ENCODE measurements at regions not wholly inside any gene's neighbourhood (a gene's known extent, or its start where the extent isn't known, plus 50 kb on each side); places are given as distances from the start of the nearest gene placed in this dataset.
A peak's percentile ranks its signal among the peaks of the same experiment; 100 is the strongest.

DNA sequence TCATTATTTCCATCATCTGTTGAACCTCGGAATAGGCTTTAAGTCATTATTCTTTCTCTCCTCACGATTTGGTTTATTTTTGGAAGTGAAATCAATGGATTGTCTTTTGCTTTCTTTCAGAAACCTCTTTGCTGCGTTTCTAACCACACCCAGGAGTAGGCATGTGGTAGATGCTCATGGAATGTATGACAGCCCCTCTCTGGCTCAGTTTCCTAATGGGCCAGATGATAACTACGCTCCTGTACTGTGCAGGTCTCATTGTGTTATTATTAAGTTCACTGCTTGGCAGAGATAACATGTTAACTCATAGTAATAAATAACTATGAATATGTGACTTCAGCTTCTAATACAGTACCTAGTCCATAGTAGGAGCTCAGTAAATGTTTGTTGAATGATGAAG lies 175.5 kb upstream of the KLF4 start:
- DNase-seq (ENCODE audit: low spot score): no peak
- Mint-ChIP-seq H3K4me3 (ENCODE audit: low read depth) (no peak overlapping the region), H3K4me1 (ENCODE audit: low read depth) (no peaks in the 10 kb centered on the region), H3K27ac (no peak overlapping the region), H3K27me3 (ENCODE audit: low read depth) (no peaks in the 10 kb centered on the region), H3K9me3 (peaks cover 7% of the 10 kb centered on the region), H3K36me3 (ENCODE audit: low read depth) (no peaks in the 10 kb centered on the region)
- intact Hi-C loops (cut with micrococcal nuclease): no loop called here

DNA sequence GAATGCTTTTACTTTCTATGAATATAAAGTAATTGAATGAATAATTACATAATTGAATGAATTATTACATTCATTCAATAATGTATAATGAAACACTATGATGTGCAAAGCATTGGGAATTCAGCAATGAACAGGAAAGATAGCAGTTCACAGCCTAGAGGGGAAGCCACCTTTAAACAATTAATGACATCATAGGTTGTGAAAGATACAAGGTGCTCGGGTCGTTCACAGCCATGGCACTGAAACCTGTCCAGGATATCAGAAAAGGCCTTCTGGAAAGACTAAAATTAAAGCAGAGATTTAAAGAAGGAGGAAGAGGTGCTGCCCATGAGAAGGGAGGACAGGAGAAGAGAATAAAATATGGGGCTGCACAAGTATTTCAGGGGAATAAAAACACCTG lies 171.4 kb upstream of the KLF4 start:
- intact Hi-C loops (cut with micrococcal nuclease): no loop called here
- Mint-ChIP-seq H3K27me3 (ENCODE audit: low read depth) (no peaks in the 10 kb centered on the region), H3K36me3 (ENCODE audit: low read depth) (no peaks in the 10 kb centered on the region)

DNA sequence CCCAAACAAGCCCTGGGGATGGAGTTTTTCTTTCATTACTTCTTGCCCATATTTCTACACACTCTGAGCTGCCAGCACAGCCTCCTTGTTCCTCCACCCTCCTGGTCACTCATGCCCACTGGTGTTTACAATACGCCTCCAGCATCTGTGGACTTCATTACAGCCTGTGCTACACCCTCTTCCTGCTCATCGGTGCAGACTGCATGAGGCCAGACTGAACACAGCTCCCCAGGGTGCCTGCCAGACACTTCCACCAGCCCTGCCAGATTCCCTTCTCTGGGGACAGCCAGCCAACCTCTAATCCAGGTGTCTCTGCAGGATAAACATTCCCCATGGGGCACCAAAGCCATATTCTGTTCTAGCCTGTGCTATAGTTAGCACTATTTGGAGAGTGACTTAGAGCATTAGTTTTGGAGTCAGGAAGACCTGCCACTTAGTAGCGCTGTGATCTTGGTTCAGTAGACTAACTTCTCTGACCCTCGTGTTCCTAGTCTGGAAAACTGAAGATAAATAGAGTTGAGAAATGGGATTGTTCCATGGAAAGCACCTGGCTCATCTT lies 163.8 kb upstream of the KLF4 start:
- Mint-ChIP-seq H3K27me3 (ENCODE audit: low read depth) (no peaks in the 10 kb centered on the region), H3K36me3 (ENCODE audit: low read depth) (no peaks in the 10 kb centered on the region)
- intact Hi-C loops (cut with micrococcal nuclease): no loop called here

More for the DNA sequence above, 171.4 kb upstream of the KLF4 start:
- Mint-ChIP-seq H3K27ac (no peak overlapping the region), H3K9me3 (peaks cover 2% of the 10 kb centered on the region), H3K4me3 (ENCODE audit: low read depth) (no peak overlapping the region), H3K4me1 (ENCODE audit: low read depth) (no peaks in the 10 kb centered on the region)
- DNase-seq (ENCODE audit: low spot score): no peak

DNA sequence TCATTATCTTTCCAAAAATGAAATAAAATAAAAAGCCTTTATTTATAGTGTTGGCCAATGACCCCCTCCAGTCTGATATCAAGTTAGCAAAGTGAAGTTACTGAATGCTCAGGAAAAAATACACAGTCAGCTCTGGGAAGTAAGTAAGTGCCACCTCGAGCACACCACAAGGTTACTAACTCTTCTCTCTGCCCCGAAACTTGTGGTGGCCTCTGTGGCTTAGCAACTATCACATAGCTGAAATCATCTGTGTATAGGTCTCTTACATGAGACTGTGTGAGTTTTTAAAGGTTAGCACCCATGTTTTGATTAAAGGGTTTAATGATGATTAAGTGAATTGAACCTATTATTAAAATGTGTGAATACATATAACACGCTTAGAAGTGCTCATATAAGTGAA lies 161.4 kb upstream of the KLF4 start:
- intact Hi-C loops (cut with micrococcal nuclease): no loop called here
- no peak overlapping the region for H3K4me3 Mint-ChIP-seq (ENCODE audit: low read depth)
- no peak overlapping the region for H3K27ac Mint-ChIP-seq
- H3K36me3 Mint-ChIP-seq (ENCODE audit: low read depth): no peaks in the 10 kb centered on the region
- no peaks in the 10 kb centered on the region for H3K27me3 Mint-ChIP-seq (ENCODE audit: low read depth)
- no peak for DNase-seq (ENCODE audit: low spot score)
- no peaks in the 10 kb centered on the region for H3K9me3 Mint-ChIP-seq
- H3K4me1 Mint-ChIP-seq (ENCODE audit: low read depth): no peaks in the 10 kb centered on the region

More for the DNA sequence above, 163.8 kb upstream of the KLF4 start:
- DNase-seq (ENCODE audit: low spot score): no peak
- Mint-ChIP-seq H3K9me3 (no peaks in the 10 kb centered on the region), H3K4me3 (ENCODE audit: low read depth) (no peak overlapping the region), H3K4me1 (ENCODE audit: low read depth) (no peaks in the 10 kb centered on the region), H3K27ac (no peak overlapping the region)

DNA sequence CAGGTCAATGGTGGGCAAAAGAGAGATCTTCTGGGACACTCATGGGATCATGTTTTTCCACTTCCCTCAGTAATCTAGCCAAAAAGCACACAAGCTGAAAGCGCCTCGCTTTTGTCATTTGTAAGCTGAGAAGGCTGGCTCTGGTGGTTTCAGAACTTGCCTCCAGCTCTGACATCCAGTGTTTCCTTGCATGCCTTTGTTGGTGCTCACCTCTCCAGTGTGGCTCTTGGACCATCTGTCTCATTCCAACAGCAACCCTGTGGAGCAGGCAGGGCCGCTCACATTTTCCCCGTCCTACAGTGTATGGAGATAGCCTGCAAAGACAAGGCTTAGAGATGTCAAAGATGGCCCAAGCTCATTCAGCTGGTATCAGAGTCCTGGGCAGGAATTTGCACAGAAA lies 160.8 kb upstream of the KLF4 start:
- Mint-ChIP-seq H3K27me3 (ENCODE audit: low read depth) (no peaks in the 10 kb centered on the region), H3K9me3 (no peaks in the 10 kb centered on the region), H3K4me1 (ENCODE audit: low read depth) (no peaks in the 10 kb centered on the region), H3K4me3 (ENCODE audit: low read depth) (no peak overlapping the region), H3K36me3 (ENCODE audit: low read depth) (no peaks in the 10 kb centered on the region), H3K27ac (no peak overlapping the region)
- intact Hi-C loops (cut with micrococcal nuclease): no loop called here
- no peak for DNase-seq (ENCODE audit: low spot score)

DNA sequence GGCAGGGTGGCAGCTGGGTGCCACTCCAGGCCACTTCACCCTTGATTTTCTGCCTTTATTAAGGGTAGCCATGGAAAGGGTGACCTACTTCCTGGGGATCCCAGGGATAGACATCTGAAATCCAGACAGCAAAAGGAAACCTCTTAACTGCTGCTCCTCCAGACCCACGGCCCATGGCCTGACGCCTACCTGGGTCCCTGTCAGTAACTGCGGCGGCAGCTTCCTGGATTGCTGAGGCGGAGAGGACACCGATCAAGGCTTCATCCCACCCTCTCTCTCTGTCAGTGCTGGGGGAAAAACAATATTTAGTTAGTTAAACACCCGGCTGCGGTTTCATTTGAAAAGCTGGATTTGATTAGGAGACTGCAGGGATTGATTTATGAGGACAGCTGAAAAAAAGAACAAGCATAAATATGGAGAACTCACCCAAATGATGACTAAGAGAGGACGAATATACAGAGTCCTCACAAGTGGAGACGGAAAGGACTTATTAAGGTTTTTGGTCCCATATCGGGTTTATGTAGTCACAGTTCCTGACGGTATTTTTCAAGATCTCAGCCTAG lies 158.7 kb upstream of the KLF4 start:
- no peaks in the 10 kb centered on the region for H3K36me3 Mint-ChIP-seq (ENCODE audit: low read depth)
- H3K4me3 Mint-ChIP-seq (ENCODE audit: low read depth): no peak overlapping the region
- no peak overlapping the region for H3K27ac Mint-ChIP-seq
- H3K4me1 Mint-ChIP-seq (ENCODE audit: low read depth): no peaks in the 10 kb centered on the region
- no peaks in the 10 kb centered on the region for H3K9me3 Mint-ChIP-seq
- H3K27me3 Mint-ChIP-seq (ENCODE audit: low read depth): no peaks in the 10 kb centered on the region
- intact Hi-C loops (cut with micrococcal nuclease): no loop called here
- no peak for DNase-seq (ENCODE audit: low spot score)

DNA sequence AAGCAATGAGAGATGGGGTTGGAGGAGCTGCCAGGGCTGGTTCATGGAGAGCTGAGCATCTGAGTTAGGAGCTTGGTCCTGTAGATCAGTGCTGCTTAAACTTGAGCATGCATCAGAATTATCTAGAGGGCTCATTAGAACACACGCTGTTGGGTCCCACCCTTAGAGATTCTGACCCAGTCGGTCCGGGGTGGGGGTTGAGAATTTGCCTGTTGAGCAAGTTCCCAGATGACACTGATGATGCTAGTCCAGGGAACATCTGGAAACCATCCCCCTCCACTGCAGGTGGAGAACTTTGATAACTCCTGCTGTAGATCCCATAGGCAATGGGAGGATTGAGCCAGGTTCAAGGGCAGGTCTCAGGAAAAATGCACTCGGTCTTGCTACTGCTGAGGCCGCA lies 158.0 kb upstream of the KLF4 start:
- no peak overlapping the region for H3K4me3 Mint-ChIP-seq (ENCODE audit: low read depth)

DNA sequence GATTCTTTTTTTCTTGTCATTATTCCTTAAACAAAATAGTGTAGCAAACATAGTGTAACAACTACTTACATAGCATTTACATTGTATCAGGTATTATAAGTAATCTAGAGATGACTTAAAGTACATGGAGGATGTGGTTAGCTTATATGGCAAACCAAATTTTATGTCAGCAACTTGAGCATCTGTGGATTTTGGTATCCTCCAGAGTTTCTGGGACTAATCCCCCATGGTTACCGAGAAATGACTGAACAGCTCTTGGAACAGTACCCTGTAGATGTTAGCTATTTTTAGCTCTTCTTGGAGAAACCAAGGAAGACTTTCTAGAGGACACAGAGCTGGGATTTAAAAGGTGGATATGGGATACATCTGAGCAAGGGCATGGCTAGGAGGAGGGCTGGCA lies 157.6 kb upstream of the KLF4 start:
- H3K36me3 Mint-ChIP-seq (ENCODE audit: low read depth): no peaks in the 10 kb centered on the region
- no peaks in the 10 kb centered on the region for H3K4me1 Mint-ChIP-seq (ENCODE audit: low read depth)
- DNase-seq (ENCODE audit: low spot score): no peak
- H3K27ac Mint-ChIP-seq: no peak overlapping the region
- no peak overlapping the region for H3K4me3 Mint-ChIP-seq (ENCODE audit: low read depth)
- H3K27me3 Mint-ChIP-seq (ENCODE audit: low read depth): no peaks in the 10 kb centered on the region
- intact Hi-C loops (cut with micrococcal nuclease): no loop called here
- no peaks in the 10 kb centered on the region for H3K9me3 Mint-ChIP-seq

More for the DNA sequence above, 158.0 kb upstream of the KLF4 start:
- H3K9me3 Mint-ChIP-seq: no peaks in the 10 kb centered on the region
- intact Hi-C loops (cut with micrococcal nuclease): no loop called here
- H3K36me3 Mint-ChIP-seq (ENCODE audit: low read depth): no peaks in the 10 kb centered on the region
- no peak overlapping the region for H3K27ac Mint-ChIP-seq
- no peak for DNase-seq (ENCODE audit: low spot score)
- no peaks in the 10 kb centered on the region for H3K4me1 Mint-ChIP-seq (ENCODE audit: low read depth)
- no peaks in the 10 kb centered on the region for H3K27me3 Mint-ChIP-seq (ENCODE audit: low read depth)

DNA sequence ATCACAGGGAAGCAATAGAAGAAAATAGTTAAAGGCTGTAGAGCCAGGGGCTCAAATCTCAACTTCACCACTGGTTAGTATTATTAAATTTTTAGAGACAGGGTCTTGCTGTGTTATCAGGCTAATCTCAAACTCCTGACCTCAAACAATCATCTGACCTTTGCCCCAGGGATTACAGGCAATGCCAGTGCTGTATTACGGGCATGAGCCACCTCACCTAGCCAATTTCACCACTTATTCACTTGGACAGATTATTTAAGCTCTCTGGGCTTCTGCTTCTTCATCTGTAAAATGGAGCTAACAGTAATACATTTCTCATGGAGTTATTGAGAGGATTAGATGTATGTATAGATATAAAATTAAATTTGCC lies 155.9 kb upstream of the KLF4 start:
- DNase-seq (ENCODE audit: low spot score): no peak
- intact Hi-C loops (cut with micrococcal nuclease): no loop called here
- Mint-ChIP-seq H3K27ac (no peak overlapping the region), H3K27me3 (ENCODE audit: low read depth) (peaks cover 2% of the 10 kb centered on the region), H3K4me1 (ENCODE audit: low read depth) (no peaks in the 10 kb centered on the region), H3K9me3 (no peaks in the 10 kb centered on the region), H3K36me3 (ENCODE audit: low read depth) (no peaks in the 10 kb centered on the region), H3K4me3 (ENCODE audit: low read depth) (no peak overlapping the region)

DNA sequence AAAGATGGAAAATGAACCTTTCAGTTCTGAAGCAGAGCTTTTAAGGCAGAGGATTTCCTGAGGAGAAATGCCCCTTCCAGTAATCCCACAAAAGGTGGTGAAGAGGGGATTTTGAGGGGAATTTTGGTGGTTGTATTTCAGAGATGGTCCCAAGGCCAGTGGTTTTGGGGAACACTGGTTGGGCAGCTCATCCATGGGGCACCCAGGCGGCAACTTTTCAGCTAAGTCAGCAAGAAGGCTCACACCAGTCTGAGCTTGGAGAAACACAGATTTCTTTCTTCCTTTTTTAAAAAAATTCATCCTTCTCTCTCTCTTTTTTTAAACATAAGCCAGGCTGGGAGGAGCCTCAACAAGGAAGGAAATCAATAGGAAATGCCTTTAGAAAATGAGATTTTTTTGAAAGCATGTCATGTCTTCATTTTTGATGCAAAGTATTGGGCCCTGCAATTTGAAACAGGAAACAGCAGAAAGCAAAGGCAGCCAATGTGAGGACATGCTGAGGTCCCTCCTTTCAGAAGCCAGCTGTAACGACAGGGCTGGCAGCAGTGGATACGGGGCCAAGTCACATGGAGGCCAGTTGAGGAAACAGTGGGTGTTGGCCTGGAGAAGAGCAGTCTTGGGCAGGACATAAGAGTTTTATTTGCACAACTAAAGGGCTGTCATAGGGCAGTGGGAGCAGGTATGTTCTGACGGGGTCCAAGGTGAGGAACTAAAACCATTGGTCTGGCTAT lies 155.3 kb upstream of the KLF4 start:
- Mint-ChIP-seq H3K27ac (no peak overlapping the region), H3K4me1 (ENCODE audit: low read depth) (no peaks in the 10 kb centered on the region), H3K27me3 (ENCODE audit: low read depth) (peaks cover 5% of the 10 kb centered on the region), H3K36me3 (ENCODE audit: low read depth) (no peaks in the 10 kb centered on the region), H3K4me3 (ENCODE audit: low read depth) (no peak overlapping the region), H3K9me3 (no peaks in the 10 kb centered on the region)
- no peak for DNase-seq (ENCODE audit: low spot score)
- intact Hi-C loops (cut with micrococcal nuclease): no loop called here

DNA sequence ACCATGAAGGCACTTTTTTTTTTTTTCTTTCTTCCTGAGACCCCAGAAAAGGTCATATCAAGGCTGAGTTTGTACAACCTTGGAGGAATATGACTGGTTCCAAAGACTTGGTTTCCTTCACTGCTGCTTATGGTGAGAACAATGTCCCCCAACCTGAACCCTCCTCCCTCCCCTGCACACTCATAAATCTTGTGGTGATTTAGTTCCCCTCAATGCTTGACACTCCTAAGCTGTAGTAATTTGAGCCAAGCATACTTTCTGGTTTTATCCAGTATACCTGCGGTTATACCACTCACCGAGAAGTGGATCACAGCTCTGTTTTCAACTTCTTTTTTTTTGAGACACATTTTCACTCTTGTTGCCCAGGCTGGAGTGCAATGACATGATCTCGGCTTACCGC lies 149.9 kb upstream of the KLF4 start:
- no peaks in the 10 kb centered on the region for H3K36me3 Mint-ChIP-seq (ENCODE audit: low read depth)
- H3K9me3 Mint-ChIP-seq: no peaks in the 10 kb centered on the region
- H3K4me3 Mint-ChIP-seq (ENCODE audit: low read depth): no peak overlapping the region
- H3K27ac Mint-ChIP-seq: no peak overlapping the region
- intact Hi-C loops (cut with micrococcal nuclease): no loop called here
- no peak for DNase-seq (ENCODE audit: low spot score)
- H3K4me1 Mint-ChIP-seq (ENCODE audit: low read depth): peaks cover 6% of the 10 kb centered on the region
- H3K27me3 Mint-ChIP-seq (ENCODE audit: low read depth): peaks cover 37% of the 10 kb centered on the region

DNA sequence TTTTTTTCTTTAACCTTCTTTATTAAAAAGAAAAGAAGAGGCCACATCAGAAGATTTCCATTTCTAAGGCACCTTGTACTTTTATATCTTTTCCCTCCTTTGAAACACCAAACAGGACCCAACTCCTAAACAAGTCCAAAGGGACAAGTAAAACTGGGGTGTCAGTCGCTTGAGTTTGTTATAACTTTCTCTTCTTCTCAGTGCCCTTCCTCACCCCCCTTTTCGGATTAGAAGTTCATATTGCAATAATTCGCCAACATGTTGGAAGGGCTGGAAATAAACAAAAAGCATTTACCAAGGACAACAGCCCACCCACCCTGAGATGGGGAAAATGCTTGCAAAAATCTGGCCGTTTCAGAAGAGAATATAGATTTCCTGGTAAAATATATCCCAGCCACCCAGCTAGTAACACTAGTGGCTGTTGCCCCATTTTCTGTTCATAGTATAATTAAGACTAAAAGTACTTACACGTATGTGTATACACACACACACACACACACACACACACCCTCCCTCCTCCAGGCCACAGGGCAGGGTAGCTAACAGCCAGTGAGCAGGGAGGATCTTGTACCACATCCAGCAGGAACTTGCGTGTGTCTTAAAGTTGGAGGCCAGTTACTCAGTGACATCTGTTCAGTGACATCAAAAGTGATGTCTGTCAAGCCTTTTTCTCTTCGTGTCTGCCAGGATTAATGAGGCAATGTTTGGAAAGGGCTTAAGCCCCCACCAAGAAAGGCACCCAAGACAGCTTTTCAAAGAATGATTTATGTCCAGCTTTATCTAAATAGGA lies 149.1 kb upstream of the KLF4 start:
- H3K9me3 Mint-ChIP-seq: no peaks in the 10 kb centered on the region
- intact Hi-C loops (cut with micrococcal nuclease): no loop called here
- no peaks in the 10 kb centered on the region for H3K36me3 Mint-ChIP-seq (ENCODE audit: low read depth)
- no peak overlapping the region for H3K27ac Mint-ChIP-seq
- H3K27me3 Mint-ChIP-seq (ENCODE audit: low read depth): peaks cover 37% of the 10 kb centered on the region
- DNase-seq (ENCODE audit: low spot score): no peak
- H3K4me3 Mint-ChIP-seq (ENCODE audit: low read depth): peak overlapping the region; percentile 59
- H3K4me1 Mint-ChIP-seq (ENCODE audit: low read depth): peaks cover 6% of the 10 kb centered on the region
